ENCODE measurements at regions not wholly inside any gene's neighbourhood (a gene's known extent, or its start where the extent isn't known, plus 50 kb on each side); places are given as distances from the start of the nearest gene placed in this dataset.

- no peak overlapping the region for H3K4me3 ChIP-seq
- no peak for DNase-seq (ENCODE audit: low spot score in 2 of 2)
- no peaks in the 10 kb centered on the region for H3K27me3 ChIP-seq
- WGBS, 2 donors: 50 to 58% methylated on average over 4 to 5 of the region's 5 CpGs
- H3K9me3 ChIP-seq: peaks cover 0 to 7% (median 0%) of the 10 kb centered on the region in 4 donors
- TF ChIP-seq CTCF (IDR thresholded peaks at IDR 0.05) (no peak), POLR2A (IDR thresholded peaks at IDR 0.05) (no peak), EP300 (IDR thresholded peaks at IDR 0.05) (no peak)
- no peaks in the 10 kb centered on the region for H3K36me3 ChIP-seq
- no peak overlapping the region for H3K27ac ChIP-seq
- peaks cover 0 to 16% (median 0%) of the 10 kb centered on the region in 4 donors for H3K4me1 ChIP-seq
Measured at GRCh38 chr2:128490321-128490720, 171.7 kb upstream of the HS6ST1 start.

GRCh38 chr2:128490881-128491691 is 172.4 kb upstream of the HS6ST1 start:
- Histone ChIP-seq H3K4me1 (peaks cover 0 to 16% (median 0%) of the 10 kb centered on the region in 4 donors), H3K36me3 (no peaks in the 10 kb centered on the region), H3K27ac (no peak overlapping the region), H3K4me3 (no peak overlapping the region), H3K27me3 (no peaks in the 10 kb centered on the region), H3K9me3 (peaks cover 0 to 7% (median 0%) of the 10 kb centered on the region in 4 donors)
- WGBS, 2 donors: 88 to 91% methylated on average over 12 of the region's 12 CpGs
- TF ChIP-seq POLR2A (IDR thresholded peaks at IDR 0.05) (no peak), EP300 (IDR thresholded peaks at IDR 0.05) (no peak), CTCF (IDR thresholded peaks at IDR 0.05) (no peak)
- no peak for DNase-seq (ENCODE audit: low spot score in 2 of 2)

GRCh38 chr2:128491692-128492244 is 173.1 kb upstream of the HS6ST1 start:
- H3K27ac ChIP-seq: no peak overlapping the region
- 88 to 91% methylated on average over 7 of the region's 7 CpGs for WGBS, 2 donors
- no peak for DNase-seq (ENCODE audit: low spot score in 2 of 2)
- no peaks in the 10 kb centered on the region for H3K27me3 ChIP-seq
- TF ChIP-seq CTCF (IDR thresholded peaks at IDR 0.05): no peak
- TF ChIP-seq EP300 (IDR thresholded peaks at IDR 0.05): no peak
- no peak for TF ChIP-seq POLR2A (IDR thresholded peaks at IDR 0.05)
- no peak overlapping the region for H3K4me3 ChIP-seq
- H3K4me1 ChIP-seq: peaks cover 0 to 16% (median 0%) of the 10 kb centered on the region in 4 donors
- H3K36me3 ChIP-seq: no peaks in the 10 kb centered on the region
- H3K9me3 ChIP-seq: peaks cover 0 to 7% (median 0%) of the 10 kb centered on the region in 4 donors

GRCh38 chr2:128492966-128493811 is 174.5 kb upstream of the HS6ST1 start:
- no peaks in the 10 kb centered on the region for H3K36me3 ChIP-seq
- 81 to 87% methylated on average over 31 to 46 of the region's 65 CpGs for WGBS, 2 donors
- peaks cover 0 to 7% (median 0%) of the 10 kb centered on the region in 4 donors for H3K9me3 ChIP-seq
- peaks cover 0 to 16% (median 0%) of the 10 kb centered on the region in 4 donors for H3K4me1 ChIP-seq
- no peak overlapping the region for H3K27ac ChIP-seq
- no peak for TF ChIP-seq EP300 (IDR thresholded peaks at IDR 0.05)
- TF ChIP-seq POLR2A (IDR thresholded peaks at IDR 0.05): no peak
- TF ChIP-seq CTCF (IDR thresholded peaks at IDR 0.05): no peak
- no peaks in the 10 kb centered on the region for H3K27me3 ChIP-seq
- no peak overlapping the region for H3K4me3 ChIP-seq
- DNase-seq (ENCODE audit: low spot score in 2 of 2): no peak
